Neural cell (in vitro differentiated cells): ENCODE measurements at regions not wholly inside any gene's neighbourhood (a gene's known extent, or its start where the extent isn't known, plus 50 kb on each side); places are given as distances from the start of the nearest gene placed in this dataset.

ENCODE experiments used
- H2AFZ ChIP-seq: fragments of 200-600, 300-800 bp; sonication (generic), shearing (Covaris generic); 2 replicates; pipeline ENCODE4 v1.6.0; 2014; ENCODE audit warnings: low read depth, mild to moderate bottlenecking, antibody characterized with exemption, low read length, moderate library complexity
- H3F3A ChIP-seq: fragments of 200-600 bp; shearing (Covaris generic); 2 replicates; pipeline ENCODE4 v1.6.1; 2016; ENCODE audit warnings: mild to moderate bottlenecking, moderate library complexity, mixed read lengths, antibody characterized with exemption, low read length; ENCODE audit not compliant: insufficient read depth, poor library complexity, severe bottlenecking
- H3K27ac ChIP-seq: fragments of 200-600, 300-800 bp; sonication (generic), shearing (Covaris generic); 2 replicates; pipeline ENCODE4 v1.5.1; 2014; ENCODE audit warnings: mild to moderate bottlenecking, low read length, moderate library complexity
- H3K27me3 ChIP-seq: fragments of 300-800, 200-600 bp; sonication (generic), shearing (Covaris generic); 2 replicates; pipeline ENCODE4 v1.6.0; 2014; ENCODE audit warnings: mild to moderate bottlenecking, low read depth, low read length, moderate library complexity; ENCODE audit not compliant: insufficient read depth
- H3K36me3 ChIP-seq: fragments of 300-800, 200-600 bp; sonication (generic), shearing (Covaris generic); 2 replicates; pipeline ENCODE4 v1.5.1; 2014; ENCODE audit warnings: mild to moderate bottlenecking, antibody characterized with exemption, low read length, moderate library complexity; ENCODE audit not compliant: insufficient read depth
- H3K4me2 ChIP-seq: fragments of 300-800, 200-600 bp; sonication (generic), shearing (Covaris generic); 2 replicates; pipeline ENCODE4 v1.6.0; 2014; ENCODE audit warnings: mild to moderate bottlenecking, low read length
- H3K4me3 ChIP-seq: fragments of 300-800, 200-600 bp; sonication (generic), shearing (Covaris generic); 2 replicates; pipeline ENCODE4 v1.5.1; 2014; ENCODE audit warnings: mild to moderate bottlenecking, low read length, moderate library complexity
- H3K79me2 ChIP-seq: fragments of 200-600 bp; shearing (Covaris generic); replicated peaks from 2 replicates; pipeline ENCODE4 v1.6.0; 2014; ENCODE audit warnings: mild to moderate bottlenecking, low read length, moderate library complexity; ENCODE audit not compliant: insufficient read depth
- H3K9ac ChIP-seq: fragments of 300-800, 200-600 bp; sonication (generic), shearing (Covaris generic); 2 replicates; pipeline ENCODE4 v1.6.1; 2016; ENCODE audit warnings: mild to moderate bottlenecking, low read length, mixed read lengths
- H3K9me2 ChIP-seq: fragments of 200-600 bp; shearing (Covaris generic); 2 replicates; pipeline ENCODE4 v1.6.1; 2016; ENCODE audit warnings: mild to moderate bottlenecking, low read length, mixed read lengths; ENCODE audit not compliant: insufficient read depth
- H3K9me3 ChIP-seq: fragments of 200-600, 300-800 bp; sonication (generic), shearing (Covaris generic); 2 replicates; pipeline ENCODE4 v1.6.1; 2016; ENCODE audit warnings: mild to moderate bottlenecking, mixed run types, low read length, moderate library complexity, mixed read lengths
- H4K20me1 ChIP-seq: fragments of 200-600 bp; shearing (Covaris generic); 2 replicates; pipeline ENCODE4 v1.6.1; 2016; ENCODE audit warnings: mild to moderate bottlenecking, mixed run types; ENCODE audit not compliant: insufficient read depth
- CTCF ChIP-seq: fragments of 450-650 bp; IDR thresholded peaks from 2 replicates; pipeline ENCODE4 v1.5.1; 2014; ENCODE audit warnings: antibody characterized with exemption, mild to moderate bottlenecking, moderate library complexity; ENCODE audit not compliant: poor library complexity, severe bottlenecking
- EP300 ChIP-seq: fragments of 450-650 bp; conservative IDR thresholded peaks from 2 replicates; pipeline ENCODE4 v1.6.1; 2014; ENCODE audit warnings: antibody characterized with exemption, mild to moderate bottlenecking, moderate library complexity; ENCODE audit not compliant: poor library complexity, severe bottlenecking
- EZH2 ChIP-seq: fragments of 200-600, 300-800 bp; shearing (Covaris generic), sonication (generic); IDR thresholded peaks from 2 replicates; pipeline ENCODE4 v1.6.1; 2014; ENCODE audit warnings: antibody characterized with exemption, low read length, borderline replicate concordance, mild to moderate bottlenecking; ENCODE audit not compliant: insufficient read depth, poor library complexity, severe bottlenecking
- MXI1 ChIP-seq: fragments of 450-650 bp; conservative IDR thresholded peaks from 2 replicates; pipeline ENCODE4 v1.6.1; 2014; ENCODE audit warnings: antibody characterized with exemption, mild to moderate bottlenecking; ENCODE audit not compliant: poor library complexity, severe bottlenecking
- POLR2AphosphoS5 ChIP-seq: IDR thresholded peaks from 2 replicates; pipeline ENCODE4 v1.6.1; 2012
- RAD21 ChIP-seq: fragments of 450-650 bp; conservative IDR thresholded peaks from 2 replicates; pipeline ENCODE4 v1.6.1; 2014; ENCODE audit warnings: antibody characterized with exemption, mild to moderate bottlenecking, moderate library complexity
- REST ChIP-seq: IDR thresholded peaks from 2 replicates; pipeline ENCODE4 v1.6.1; 2012; ENCODE audit warnings: borderline replicate concordance
- SMC3 ChIP-seq: fragments of 450-650 bp; conservative IDR thresholded peaks from 2 replicates; pipeline ENCODE4 v1.6.1; 2014; ENCODE audit warnings: antibody characterized with exemption, mild to moderate bottlenecking, moderate library complexity; ENCODE audit not compliant: poor library complexity
- TAF1 ChIP-seq: IDR thresholded peaks from 2 replicates; pipeline ENCODE4 v1.6.1; 2012; ENCODE audit warnings: low read depth

- no peaks in the 10 kb centered on the region for H3K9me2 ChIP-seq
- no peak overlapping the region for H3K4me2 ChIP-seq
- no peak overlapping the region for H3K27ac ChIP-seq
- H3K27me3 ChIP-seq = no peaks in the 10 kb centered on the region
- H3F3A ChIP-seq = no peaks in the 10 kb centered on the region
- no peak overlapping the region for H2AFZ ChIP-seq
- no peak overlapping the region for H3K4me3 ChIP-seq
- no peaks in the 10 kb centered on the region for H3K9me3 ChIP-seq
- H4K20me1 ChIP-seq = no peaks in the 10 kb centered on the region
- no peaks in the 10 kb centered on the region for H3K79me2 ChIP-seq
- H3K36me3 ChIP-seq = no peaks in the 10 kb centered on the region
- no peak overlapping the region for H3K9ac ChIP-seq
- TF ChIP-seq EP300 (no peak), REST (no peak), MXI1 (no peak), TAF1 (no peak), CTCF (no peak), EZH2 (no peak), POLR2AphosphoS5 (no peak), RAD21 (no peak), SMC3 (no peak)
Observed at GRCh38 chr6:97654674-97655073, 371.7 kb upstream of the MMS22L start.

- H3K9ac ChIP-seq = no peak overlapping the region
- no peaks in the 10 kb centered on the region for H4K20me1 ChIP-seq
- no peaks in the 10 kb centered on the region for H3K27me3 ChIP-seq
- TF ChIP-seq POLR2AphosphoS5 (no peak), SMC3 (no peak), MXI1 (no peak), CTCF (no peak)
- H2AFZ ChIP-seq = no peak overlapping the region
- H3K79me2 ChIP-seq = no peaks in the 10 kb centered on the region
- no peak overlapping the region for H3K4me3 ChIP-seq
- H3K4me2 ChIP-seq = no peak overlapping the region
- no peaks in the 10 kb centered on the region for H3K36me3 ChIP-seq
- no peaks in the 10 kb centered on the region for H3K9me3 ChIP-seq
- H3K9me2 ChIP-seq = no peaks in the 10 kb centered on the region
- no peaks in the 10 kb centered on the region for H3F3A ChIP-seq
- no peak overlapping the region for H3K27ac ChIP-seq
Observed at GRCh38 chr6:97656236-97656635, 373.2 kb upstream of the MMS22L start.
